ENCODE measurements at regions not wholly inside any gene's neighbourhood (a gene's known extent, or its start where the extent isn't known, plus 50 kb on each side); places are given as distances from the start of the nearest gene placed in this dataset.

DNA sequence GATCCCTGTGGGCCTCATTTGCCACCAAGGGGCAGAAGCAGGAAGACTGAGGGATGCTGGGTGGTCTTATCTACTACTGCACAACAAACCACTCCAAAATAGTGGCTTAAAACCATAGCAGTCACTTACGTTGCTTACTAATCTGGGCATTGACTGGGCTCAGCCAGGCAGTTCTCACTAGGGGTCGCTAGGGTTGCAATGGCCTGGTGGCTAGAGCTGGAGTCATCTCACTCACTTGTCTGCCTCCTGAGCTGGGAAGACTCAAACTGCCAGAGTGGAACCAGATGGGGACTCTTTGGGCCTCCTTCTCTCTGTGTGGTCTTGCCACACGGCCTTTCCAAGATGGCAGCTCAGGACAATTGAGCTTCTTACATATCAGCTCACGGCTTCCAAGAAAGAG is 216.3 kb upstream of the BCOR start:
- no peak for DNase-seq (ENCODE audit: low read depth)

DNA sequence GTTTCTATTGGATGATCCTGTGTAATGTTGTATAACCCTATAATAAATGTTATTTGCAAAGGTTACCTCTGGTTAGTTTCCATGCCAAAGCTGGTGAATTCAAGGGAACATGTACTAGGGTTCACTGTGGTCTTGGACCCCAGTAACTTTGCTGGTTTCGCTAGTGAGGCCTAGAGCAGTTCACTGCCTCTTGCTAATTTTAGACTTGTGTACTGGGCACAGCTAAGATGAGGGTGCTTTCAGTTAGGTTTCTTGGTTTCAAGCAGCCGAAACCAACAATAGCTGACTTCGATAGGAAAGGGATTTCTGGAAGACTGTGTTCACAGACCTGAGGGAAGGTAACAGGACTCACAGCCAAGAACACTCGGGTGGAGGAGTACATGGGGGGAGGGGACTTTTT is 215.5 kb upstream of the BCOR start:
- DNase-seq (ENCODE audit: low read depth), result no peak

DNA sequence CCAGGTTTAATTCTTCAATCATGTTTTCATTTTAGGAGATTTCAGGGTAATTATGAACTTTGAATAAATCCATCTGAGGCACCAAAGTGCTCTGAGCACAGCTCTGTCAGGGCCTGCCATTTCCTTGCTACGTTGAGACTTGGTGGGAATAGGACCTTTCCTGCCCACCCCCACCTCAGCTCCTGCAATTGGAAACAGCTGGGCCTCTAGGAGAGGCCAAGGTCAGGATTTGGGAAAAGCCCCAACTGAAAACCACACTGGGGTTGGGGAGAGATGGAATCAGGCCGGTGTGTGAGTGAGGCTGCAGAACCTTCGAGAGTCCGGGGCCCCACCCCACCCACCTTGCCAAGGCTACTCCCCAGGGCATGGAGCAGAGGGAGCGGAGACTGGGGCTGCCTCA is 212.7 kb upstream of the BCOR start:
- DNase-seq (ENCODE audit: low read depth), result no peak

DNA sequence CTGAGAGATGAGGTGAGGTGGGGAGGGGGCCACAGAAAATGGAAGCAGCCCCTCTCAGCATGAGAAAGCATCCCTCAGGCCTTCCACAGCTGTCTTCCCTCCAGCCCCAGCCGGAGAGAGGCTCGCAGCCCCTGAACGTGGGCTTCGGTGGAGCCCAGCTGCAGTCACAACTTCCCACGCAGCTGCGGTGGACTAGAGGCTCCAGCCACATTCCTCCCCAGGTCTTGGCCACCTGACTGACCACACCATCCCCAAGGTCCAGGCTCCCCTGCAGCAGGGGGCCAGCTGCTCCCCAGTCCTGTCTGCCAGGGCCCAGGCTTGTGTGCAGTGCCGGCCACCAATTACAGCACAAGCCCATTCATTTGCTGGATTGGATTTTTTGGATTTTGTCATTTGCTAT is 212.3 kb upstream of the BCOR start:
- DNase-seq (ENCODE audit: low read depth), result no peak

DNA sequence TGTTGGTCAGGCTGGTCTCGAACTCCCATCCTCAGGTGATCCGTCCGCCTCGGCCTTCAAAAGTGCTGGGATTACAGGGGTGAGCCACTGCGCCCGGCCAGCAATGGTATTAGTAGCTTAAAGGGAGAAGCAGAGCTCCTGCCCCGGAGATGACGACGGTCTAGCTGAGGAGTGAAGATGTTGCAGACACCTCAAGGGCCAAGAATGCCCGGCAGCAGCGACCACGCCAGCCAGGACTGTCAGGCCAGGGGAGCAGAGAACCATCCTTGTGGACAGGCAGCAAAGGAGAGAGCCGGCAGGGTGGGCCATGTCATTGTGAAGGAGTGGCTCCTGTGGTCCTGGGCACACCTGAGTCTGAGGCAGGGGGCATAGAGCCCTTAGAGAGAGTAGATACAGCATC is 210.1 kb upstream of the BCOR start:
- no peak for DNase-seq (ENCODE audit: low read depth)

DNA sequence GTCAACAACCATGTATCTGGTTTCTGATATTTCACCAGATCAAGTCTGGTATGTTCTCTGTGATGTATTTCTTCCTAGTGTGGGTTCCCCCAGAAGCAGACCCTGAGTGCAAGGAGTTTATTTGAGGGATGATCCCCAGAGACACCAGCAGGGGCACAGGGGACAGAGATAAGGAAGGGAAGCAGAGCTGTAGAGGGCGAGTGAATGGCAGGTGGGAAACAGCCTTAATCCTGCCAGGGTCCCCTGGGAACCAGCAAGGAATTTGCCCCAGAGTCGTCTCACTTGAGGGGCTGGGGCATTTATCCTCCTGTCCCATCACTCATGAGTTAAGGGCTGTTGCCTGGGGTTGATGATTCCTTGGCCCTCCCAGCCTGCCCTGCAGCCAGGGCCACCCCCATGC is 206.4 kb upstream of the BCOR start:
- no peak for DNase-seq (ENCODE audit: low read depth)

DNA sequence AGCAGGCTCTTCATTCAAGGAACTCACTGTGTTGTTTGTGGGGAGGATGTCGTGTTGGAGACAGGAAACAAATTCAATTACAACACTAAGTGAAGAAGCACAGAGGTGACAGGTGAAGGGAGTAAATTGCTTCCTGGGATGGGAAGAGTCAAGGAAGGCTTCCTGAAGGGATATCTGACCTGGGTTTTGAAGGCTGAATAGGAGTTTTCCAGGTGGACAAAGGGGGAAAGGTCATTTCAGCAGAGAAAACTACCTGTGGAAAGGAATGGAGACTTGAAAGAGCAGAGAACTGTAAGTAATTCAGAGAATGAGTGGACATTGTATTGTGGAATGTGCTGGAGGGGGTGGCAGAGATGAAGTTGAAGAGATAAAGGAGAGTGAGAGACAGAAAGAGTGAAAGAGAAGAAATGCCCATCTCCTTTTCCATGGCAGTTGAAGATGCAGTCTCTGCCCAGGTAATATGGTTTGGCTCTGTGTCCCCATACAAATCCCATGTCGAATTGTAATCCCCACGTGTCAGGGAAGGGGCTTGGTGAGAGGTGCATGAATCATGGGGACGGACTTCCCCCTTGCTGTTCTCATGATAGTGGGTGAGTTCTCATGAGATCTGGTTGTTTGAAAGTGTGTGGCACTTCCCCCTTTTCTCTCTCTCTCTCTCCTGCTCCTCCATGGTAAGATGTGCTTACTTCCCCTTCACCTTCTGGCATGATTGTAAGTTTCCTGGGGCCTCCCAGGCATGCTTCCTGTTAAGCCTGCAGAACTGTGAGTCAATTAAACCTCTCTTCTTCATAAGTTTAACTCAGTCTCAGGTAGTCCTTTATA is 205.7 kb upstream of the BCOR start:
- no peak for DNase-seq (ENCODE audit: low read depth)

DNA sequence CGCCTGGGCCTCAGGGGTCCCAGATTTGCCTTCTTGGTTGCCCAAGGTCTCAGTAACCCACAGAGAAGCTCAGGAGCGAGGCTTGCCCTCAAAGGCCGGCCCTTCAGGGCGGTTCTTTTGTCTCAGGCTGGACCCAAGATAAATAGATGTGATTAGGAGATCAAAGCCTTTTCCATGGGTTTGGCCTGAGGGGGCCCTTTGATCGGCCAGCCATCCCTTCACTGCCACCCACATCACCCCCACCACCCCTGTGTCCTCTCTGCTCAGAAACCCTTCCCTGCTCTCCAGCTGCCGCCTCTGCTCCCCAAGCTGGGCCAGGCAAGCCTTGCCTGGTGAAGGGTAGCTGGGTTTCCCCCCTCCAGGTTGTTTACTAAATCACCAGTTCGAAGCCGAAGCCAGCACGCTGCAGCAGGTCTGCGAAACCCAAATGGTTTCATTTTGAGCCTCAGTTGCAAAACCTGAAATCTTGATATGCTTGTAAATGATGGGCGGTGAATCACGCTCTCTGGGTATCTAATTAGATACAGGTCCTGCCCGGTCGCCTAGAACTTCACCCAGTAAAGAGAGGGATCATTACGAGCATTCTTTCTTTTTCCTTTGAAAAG is 202.6 kb upstream of the BCOR start:
- DNase-seq (ENCODE audit: low read depth), result no peak

DNA sequence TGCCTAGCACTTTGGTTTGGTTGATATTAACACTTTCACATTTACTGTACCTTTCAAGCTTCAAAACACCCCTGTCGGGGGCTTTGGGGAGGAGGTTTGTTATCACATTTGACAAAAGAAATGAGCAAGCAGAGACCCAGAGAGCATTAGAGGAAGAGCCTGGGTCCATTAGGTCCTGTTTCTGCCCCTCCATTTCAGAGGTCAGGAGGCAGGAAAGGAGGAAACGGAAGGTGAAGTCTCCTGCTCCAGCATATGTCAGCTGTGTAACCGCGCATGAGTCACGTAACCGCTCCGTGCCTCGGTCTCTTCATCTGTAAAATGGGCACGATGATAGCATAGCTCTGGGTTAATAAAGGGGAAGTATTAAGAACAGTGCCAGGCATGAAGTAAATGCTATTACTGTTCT is 201.9 kb upstream of the BCOR start:
- DNase-seq (ENCODE audit: low read depth), result no peak

DNA sequence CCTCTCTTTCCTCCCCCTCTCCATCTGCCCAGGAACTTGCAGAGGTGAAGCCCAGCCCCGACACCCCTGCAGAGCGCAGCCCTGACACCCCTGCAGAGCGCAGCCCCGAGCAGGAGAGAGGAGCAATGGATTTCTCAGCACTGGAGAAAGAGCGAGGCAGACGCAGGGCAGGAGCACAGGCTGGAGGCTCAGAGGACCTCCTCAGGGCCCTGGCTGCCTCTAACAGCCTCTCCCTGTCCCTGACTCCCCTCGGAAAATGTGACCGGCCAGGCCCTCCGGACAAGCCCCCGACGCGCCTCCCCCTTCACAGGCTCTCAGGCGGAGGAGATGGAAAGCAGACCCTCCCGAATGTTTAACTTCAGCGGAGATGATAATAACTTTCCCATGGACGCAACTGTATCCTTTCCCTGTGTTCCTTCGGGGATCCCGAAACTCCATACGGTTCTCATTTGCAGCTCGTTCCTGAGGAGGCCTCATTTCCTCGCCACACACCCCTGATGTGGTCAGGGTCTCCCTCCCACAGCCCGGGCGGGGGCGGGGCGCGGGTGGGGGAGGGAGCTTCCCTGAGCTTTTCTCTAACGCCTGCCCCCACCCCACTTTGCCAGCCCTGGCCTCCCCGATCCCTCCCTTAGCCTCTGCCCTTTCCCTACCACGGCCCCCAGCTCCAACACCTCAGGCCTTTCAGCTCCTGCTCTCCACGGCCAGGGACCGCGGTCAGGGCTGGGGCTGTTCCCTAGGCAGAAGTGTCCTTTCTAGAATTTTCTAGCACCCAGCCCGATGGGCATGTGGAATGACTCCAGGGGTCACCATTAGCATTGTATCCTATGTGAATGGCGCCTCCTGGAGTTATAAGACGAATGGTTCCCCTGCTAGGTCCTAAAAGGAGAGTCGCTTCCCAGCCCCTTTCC is 201.1 kb upstream of the BCOR start:
- DNase-seq (ENCODE audit: low read depth), result no peak

DNA sequence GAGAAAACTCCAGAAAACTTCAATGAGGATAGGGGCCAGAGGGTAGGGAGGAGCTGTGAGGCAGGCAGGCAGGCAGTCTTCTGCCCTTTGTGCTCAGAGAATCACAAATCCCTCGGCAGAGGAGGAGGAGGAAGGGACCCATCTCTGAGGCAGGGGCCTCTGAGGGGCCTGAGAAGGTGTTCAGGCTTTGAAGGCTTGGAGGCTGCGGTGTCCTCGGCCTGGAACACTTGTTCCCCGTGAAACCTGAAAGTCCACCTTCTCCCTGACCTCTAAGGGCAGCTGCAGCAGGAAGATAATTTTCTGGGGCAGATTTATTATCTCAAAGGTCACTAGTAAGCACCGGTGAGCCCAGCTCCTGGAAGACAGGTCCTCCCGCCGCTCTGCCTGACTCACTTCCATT is 200.3 kb upstream of the BCOR start:
- no peak for DNase-seq (ENCODE audit: low read depth)

DNA sequence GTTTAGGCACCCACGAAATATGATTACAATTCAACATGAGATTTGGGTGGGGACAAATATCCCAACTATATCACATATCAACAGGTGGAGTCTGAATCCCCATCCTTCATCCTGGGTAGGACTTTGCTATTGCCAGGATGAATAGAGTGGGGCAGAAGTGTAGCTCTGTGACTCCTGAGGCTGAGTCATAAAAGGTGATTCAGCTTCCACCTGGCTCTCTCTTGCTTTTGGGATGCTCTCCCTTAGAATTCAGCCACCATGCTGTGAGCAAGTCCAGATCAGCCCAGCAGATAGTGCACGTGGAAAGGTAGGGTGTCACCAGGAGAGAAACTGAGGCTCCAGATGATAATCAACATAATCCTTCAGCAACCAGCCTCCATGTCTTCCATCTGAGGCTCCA is 193.8 kb upstream of the BCOR start:
- no peak for DNase-seq (ENCODE audit: low read depth)

DNA sequence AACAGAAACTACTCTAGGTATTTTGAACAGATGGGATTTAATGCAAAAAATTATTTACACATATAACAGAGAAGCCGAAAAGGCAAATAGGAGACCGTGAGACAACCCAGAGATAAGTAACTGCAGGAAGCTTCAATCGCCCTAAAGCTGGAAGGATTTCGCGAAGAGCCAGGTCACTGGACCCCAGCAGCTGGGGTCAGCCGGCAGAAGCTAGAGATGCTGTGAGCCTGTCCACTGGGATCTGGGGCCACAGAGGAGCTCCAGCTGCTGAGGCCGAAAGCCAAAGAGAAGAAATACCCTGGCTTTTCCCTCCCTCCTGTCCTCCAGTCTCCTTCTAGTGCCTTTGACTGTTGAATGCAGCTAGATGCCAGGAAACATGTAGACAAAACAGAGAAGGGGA is 192.8 kb upstream of the BCOR start:
- DNase-seq (ENCODE audit: low read depth), result no peak

DNA sequence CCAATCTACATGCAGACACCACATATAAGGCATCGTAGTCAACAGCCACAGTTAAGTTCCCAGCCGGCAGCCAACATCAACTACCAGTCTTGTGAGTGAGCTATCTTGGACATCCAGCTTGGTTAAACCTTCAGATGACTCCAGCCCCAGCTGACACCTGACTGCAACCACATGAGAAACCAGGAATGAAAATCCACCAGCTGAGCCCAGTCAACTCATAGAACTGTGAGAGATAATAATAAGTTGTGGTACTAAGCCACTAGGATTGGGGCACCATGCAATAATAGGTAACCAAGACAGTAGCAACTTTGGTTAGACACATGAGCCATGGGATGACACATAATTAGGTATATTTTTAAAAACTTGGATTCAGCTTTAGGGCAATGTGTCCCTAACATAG is 188.1 kb upstream of the BCOR start:
- no peak for DNase-seq (ENCODE audit: low read depth)

DNA sequence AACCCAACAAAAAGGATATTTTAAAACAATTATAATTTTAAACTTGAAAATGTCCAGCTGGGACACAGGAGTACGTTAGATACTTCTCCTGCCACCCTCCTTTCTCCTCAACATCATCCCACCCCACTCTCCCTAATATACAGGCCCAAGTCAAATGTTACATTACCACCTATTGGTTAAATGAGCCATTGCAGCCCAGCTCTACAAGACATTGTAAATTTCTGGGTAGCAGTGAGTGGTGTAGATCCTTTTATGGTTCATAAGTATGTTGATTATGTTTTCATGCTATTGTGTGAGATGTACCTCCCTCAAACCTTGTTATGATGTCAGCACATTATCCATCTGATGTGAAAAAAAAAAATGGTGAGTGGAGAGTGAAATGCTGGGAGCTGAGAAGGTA is 187.1 kb upstream of the BCOR start:
- no peak for DNase-seq (ENCODE audit: low read depth)

DNA sequence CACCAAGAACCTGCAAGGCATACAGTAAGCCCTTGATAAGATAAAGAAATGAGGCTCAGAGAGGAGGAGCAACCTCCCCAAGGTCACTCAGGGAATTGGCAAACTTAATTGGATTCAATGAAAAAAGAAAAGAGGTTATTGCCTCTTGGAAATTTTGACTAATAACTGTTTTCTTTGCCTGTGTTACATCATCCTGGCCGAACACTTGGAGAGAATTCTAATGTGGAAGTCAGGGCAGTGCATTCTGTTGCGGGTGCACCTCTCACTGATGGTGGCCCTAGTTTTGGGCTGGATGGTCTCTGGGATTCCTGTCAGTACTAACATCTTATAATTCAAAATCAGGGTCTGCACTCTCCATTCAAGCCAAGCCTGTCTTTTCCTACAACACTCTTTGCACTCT is 186.2 kb upstream of the BCOR start:
- no peak for DNase-seq (ENCODE audit: low read depth)

DNA sequence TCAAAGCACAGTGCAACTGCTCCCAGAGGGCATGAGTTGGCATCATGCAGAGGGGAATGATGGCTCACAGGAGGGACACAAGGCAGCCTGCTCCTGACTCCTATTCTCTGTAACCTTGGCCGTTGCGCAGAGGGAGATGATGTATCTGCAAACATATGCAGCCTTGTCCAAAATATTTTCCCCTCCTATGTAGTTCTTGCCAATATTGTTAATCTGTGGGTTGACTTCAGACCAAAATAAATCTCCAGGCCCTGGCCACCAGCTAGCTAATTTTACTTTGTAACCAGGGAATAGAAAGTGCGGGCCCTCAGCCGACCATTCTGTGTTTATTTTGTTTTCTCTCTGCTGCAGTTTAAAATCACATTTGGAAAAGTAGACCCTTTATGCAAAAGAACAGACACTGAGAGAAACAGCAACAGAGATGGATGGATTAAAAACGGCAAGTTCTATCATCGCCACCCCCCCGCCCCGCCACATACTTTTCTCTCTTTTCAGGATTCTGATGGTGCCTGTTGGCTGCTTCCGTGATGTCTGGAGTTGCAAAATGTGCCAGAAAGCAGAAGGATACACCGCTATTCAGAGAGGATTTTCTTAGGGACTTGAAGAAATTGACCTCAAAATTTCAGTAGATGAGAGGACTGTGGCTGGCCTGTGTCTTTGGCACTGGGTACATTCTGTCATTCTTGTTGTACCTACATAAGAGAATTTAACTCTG is 185.3 kb upstream of the BCOR start:
- DNase-seq (ENCODE audit: low read depth), result no peak

DNA sequence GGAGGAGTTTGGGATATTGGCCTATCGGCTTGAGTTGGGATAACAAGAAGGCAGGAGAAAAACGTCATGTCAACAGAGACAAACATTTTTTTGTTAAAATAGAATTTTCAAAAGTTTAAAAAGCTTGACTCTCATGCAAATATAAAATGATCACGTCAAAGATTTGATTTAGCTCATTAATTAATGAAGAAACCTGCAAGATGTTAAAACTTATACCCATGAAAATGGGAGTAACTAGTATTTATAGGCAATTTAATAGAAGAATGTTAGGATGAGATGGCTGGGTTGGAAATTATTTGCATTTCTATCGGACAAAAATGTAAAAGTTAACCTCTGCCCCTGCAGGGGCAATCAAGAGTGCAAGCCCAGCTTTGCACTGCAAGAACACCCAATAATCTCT is 184.6 kb upstream of the BCOR start:
- DNase-seq (ENCODE audit: low read depth), result no peak

DNA sequence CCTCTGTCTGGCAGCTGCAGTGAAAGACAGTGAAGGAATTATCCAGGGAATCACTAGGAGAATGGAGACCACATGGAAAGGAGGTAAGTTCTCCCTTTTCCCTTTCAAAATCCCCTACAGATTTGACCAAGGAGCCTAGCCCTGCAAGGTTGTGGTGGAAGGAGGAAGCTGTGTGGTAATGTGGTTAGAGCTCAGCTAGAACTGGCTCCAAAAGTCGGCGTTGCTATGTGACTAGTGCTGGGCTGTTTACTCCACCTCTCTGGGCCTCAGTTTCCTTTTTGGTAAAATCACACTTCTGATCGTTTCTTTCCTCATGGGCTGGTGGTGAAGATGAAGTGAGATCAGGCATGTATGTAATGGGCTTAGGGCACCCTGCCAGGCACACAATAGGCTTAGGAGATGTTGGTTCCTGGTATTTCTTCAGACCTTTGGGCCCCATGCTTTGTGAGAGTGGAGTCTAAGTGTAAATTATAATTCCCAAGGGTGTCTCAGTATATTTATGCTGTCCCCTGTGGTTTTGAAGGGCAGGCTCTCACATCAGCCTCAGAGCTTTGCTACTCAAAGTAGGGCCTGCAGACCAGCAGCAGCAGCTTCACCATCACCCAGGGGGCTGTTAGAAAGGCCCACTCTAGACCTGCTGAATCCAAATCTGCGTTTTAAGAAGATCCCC is 183.7 kb upstream of the BCOR start:
- no peak for DNase-seq (ENCODE audit: low read depth)

DNA sequence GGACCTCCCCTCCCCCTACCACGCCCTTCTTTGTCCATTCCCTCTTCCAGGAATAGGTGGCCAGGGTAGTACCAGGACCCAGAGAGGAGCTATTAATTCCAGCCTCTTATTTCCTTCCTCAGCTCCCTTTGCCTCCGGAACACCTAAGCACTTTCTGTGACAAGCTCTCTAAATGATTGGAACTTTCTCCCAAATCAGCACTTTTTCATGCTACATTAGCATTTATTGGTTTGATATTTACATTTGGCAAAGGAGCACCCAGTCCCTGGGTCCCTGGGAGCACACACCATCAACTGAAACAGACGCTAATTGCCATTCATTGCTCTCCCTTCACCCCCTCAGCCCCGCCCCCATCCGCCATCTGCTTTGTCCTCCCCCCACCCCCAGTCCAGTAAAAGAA is 182.0 kb upstream of the BCOR start:
- DNase-seq (ENCODE audit: low read depth), result no peak

DNA sequence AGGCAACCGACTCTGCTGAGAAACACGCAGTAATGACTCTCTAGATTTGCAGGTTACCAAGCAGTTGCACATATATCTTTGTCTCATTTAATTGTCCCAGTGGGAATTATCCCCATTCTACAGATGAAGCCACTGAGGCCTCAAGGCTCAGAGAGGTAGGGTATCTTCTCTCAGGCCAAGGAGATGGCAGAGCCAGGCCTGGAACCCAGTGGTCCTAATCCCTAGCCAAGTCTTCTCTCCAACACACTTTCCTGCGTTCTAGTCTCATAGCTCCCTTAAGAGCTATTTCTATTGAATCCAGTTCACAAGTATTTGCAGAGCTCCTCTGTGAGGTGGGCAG is 181.3 kb upstream of the BCOR start:
- no peak for DNase-seq (ENCODE audit: low read depth)

Measured in iris pigment epithelial cell (primary cell).